ENCODE measurements at regions not wholly inside any gene's neighbourhood (a gene's known extent, or its start where the extent isn't known, plus 50 kb on each side); places are given as distances from the start of the nearest gene placed in this dataset.

DNA sequence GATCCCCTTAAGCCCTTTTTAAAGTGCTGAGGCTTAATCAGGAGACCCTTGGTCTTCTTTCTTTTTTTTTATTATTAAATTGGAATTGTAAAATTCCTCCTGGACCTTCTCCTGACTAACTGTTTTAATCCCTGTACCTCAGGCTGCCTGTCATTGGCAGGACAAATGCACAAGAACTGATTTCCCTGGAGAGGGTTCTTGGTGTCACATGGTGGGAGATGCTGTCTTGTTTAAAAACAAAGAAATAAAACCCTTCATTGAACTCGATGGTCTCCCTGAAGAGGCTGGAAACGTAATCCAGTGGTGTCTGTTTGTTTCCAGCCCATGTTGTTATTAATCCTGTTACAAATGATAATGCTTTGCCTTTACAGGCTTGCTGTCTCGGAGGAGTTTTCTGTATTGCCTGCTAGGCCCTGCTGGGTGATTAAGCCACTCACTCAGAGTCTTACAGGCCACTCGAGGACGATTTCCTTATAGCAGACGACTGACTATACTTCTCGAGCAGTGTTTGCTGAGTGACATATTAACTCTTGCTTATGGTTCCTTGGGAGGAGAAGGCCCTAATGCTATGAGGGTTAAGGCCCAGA, 100.5 kb upstream of the MGAT5 start:
- DNase-seq, result no peak

DNA sequence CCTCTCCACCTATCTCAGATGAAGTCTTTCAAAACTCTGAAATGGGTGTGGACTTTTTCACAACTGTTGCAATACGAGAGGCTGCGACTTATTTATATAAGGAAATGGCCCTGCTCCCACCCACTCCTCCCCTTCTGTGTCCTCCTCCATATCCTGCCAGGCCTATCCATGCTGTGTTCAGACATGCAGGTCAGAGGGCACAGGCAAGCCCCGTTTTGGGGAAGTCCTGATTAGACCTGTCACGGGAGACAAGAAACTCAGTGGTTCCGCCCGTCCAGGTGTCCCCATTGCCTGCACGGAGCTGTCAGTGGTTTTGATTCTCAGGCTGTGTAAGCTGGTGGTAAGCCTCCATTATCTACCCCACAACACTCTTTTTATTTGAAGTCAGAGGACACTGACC, 99.6 kb upstream of the MGAT5 start:
- DNase-seq, result no peak

DNA sequence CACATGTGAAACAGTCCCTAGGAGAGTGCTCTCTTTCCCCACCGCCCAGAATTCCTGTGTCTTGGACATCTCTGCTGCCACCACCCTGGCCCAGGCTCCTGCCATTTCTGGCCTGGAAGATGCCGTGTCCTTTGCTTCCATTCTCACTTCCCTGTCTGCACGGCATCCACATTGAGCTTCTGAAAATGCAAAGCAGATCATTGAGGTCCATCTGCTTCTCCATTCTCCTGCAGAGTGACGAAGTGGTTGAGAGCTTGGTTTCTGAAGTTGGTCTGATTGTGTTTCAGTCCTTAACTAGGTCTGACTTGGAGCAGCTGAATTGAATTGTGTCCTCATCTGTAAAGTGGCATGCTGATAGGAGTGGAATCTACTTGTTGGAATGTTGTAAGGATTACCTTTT, 98.7 kb upstream of the MGAT5 start:
- no peak for DNase-seq

DNA sequence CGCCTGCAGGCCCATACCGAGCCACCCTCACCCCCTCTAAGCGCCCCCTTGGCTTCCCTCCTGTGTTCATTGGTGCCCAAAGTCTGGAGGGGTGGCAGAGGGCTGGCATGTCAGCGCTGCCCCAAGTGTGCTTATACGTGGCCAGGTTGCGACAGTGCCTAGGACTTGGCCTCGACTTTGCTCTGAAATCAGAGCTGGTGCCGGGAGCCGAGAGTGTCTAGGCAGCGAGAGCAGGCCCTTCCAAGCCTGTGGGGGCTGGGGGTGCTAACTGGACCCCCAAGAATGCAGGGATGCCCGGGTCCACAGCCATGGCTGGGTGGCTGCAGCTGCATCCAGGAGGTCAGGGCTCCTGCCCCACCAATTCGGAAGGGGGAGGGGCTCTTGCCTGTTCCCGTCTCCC, 95.6 kb upstream of the MGAT5 start:
- DNase-seq, result no peak

DNA sequence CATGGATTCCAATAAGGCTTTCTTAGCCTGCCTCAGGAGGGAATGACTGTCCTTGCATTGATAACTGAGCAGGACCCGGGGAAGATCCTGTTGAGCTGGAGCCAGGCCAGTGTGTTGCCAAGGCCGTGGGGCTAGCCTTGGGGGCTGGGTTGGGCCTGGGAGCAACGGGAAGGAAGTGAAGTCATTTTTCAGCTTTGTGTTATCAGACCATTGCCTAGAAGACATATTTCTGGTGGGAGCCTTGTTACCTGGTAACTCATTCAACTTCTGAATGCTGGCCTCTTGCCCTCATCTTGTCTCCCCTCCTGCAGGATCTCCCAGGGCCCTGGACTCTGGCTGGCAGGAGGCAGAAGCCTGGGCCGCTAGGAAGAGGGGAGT, 92.7 kb upstream of the MGAT5 start:
- no peak for DNase-seq

DNA sequence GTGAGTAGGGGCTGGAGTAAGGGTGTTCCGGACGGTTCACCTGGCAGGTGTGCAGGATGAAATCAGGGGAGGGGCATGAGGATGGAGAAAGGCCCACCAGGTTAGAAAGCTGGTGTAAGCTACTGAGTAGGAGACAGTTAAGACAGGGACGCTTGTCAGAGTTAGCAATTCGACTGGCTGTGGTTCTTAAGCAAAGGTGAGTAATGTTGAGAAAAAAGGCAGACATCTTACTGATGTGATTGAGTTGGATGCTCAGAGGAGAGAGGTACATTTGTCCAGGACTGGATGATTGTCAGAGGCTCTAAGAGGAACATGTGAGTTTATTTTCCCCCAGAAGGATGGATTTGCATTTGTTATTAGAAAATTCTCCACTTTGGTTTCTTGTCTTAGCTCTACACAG, 90.5 kb upstream of the MGAT5 start:
- DNase-seq, result no peak

- DNase-seq, result no peak
Measured at GRCh38 chr2:134164306-134164705, 89.6 kb upstream of the MGAT5 start.

DNA sequence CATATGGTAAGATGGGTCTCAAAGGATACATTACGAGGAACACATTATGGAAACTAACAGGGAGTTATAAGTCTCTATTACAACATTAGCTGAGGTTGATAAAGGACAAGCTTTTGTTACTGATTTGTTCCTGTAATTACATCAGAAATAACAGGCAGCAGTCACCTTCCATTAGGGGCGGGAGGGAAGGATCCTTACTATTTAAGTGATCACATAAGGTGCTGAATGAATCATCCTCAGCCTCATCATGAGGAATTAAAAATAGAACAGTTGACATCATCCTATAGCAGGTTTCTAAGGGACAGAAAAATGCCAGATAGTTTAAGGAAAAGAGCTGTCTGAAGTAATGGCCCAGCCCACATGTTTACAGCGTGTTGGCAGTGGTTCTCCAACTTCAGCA, 86.9 kb upstream of the MGAT5 start:
- no peak for DNase-seq

DNA sequence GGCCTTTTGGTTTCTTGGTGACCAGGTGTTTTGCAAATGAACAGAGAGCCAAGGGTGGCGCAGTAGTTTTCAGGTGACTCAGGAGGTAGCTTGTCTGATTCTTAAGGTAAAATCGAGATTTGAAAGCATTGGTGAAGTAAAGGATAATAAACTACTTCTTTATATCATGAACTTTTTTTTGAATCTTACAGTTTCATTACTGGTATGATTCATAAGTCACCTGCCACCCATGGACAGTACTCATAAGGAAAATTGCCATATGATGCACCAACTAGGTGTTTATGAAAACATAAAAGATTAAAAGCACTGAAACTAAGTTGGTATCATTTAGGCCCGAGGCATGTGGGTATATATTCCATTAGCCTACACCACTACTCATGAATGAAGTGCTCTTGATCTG, 84.1 kb upstream of the MGAT5 start:
- DNase-seq, result no peak

DNA sequence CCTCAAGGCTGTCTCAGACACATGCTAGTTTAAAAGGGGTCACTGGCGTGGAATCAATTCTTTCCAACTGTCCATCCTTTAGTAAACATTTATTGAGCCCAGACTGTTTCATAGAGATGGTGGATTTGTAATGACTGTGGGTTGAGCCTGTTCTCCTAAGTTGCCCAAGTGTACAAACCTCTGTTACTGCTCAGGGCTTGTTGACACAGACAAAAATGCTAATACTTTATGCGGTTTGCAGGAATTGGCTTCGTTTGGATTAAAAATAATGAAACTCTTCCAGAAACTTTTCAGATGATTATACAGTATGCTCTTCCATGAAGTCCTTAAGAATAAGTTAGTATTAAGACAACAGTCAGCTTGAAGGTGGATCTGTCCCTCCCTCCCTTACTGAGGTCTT, 83.6 kb upstream of the MGAT5 start:
- DNase-seq, result no peak

DNA sequence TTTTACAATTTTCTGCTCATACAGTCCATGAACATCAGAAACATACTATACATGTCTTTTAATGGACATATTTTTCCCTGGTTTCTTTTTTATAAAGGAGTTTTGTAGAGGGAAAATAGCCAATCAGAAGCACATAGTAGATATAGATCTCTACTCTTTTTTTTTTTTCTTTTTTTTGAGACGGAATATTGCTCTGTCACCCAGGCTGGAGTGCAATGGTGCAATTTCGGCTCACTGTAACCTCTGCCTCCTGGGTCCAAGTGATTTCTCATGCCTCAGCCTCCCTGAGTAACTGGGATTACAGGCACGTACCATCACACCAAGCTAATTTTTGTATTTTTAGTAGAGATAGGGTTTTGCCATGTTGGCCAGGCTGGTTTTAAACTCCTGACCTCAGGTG, 83.2 kb upstream of the MGAT5 start:
- DNase-seq, result no peak

DNA sequence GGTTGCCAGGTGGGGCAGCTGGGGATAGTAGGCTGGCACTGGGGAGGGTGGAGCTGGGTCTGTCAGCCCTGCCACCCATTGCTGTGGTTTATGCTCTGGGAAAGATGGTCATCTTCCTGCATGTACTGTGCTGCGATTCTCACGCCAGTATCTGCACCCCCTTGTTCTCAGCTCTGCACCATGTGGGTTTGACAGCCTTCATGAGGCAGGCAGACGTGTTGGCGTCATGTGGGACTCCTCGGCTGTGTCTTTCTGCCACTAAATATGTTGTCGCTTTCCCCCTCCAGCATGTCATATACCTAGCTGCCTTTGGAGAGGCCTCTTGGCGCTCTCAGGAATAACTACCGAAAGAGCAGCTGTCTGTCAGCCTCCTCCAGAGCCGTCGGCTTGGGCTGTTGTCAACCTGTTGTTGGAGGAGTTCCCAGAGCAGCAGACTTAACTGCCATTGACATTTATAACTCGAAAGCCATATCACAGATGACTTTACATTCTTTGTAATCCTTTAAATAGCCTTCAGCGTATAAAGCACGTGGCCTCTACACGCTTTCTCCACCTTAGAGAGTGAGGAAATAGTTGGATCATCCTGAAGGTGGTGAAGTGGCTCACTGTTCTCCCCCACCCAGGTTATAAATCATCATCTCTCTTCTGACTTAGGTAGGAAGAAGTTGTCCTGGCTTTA, 80.4 kb upstream of the MGAT5 start:
- DNase-seq, result peak; percentile 32

GRCh38 chr2:134174711-134175110, 79.2 kb upstream of the MGAT5 start:
- no peak for DNase-seq

GRCh38 chr2:134175834-134176233, 78.0 kb upstream of the MGAT5 start:
- DNase-seq, result no peak

DNA sequence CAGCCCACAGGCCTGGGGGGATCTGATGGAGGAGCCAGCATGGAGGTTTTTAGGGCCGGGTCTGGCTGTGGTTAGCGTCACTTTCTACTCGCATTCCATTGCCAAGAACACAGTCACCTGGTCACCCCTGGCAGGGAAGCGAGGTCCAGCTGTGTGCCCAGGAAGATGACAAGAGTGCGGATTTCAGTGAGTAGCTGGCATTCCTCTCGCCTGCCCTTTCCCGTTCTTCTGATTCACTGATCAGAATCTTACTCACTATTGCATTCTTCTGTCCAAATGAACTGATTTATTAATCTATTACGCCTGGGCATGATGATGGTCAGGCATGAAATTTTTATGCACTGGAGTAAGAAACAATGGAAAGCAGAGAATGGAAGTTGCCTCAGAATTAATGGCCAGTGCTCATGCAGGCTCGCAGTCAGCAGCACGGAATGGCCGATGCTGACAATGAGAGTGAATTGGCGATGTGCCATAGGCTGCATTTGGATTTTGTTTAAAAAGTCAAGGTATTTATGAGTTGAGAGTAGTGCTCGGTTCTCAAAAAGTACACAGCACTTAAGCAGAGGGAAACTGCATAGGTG, 76.4 kb upstream of the MGAT5 start:
- DNase-seq, result peak; percentile 8

- DNase-seq, result no peak
Measured at GRCh38 chr2:134178138-134178877, 75.6 kb upstream of the MGAT5 start.

DNA sequence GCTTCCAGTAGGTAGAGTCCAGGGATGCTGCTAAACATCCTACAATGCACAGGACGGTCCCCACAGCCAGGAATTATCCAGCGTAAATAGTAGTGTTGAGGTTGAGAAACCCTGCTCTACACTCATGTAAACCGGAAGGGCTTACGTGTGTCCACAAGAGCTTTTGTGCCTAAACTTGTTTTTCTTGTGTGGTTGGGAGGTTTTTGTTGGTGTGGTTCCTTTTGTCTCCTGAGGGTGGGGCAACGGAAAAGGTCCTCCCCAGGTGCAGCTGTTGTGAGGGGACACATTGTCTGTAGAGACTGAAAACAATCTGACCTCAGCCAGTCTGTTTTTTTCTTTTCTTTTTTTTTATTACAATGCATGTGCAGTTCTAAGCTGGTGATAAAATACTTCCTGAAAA, 72.7 kb upstream of the MGAT5 start:
- no peak for DNase-seq

GRCh38 chr2:134183679-134184078, 70.2 kb upstream of the MGAT5 start:
- no peak for DNase-seq

- DNase-seq, result no peak
Measured at GRCh38 chr2:134185639-134186038, 68.2 kb upstream of the MGAT5 start.

DNA sequence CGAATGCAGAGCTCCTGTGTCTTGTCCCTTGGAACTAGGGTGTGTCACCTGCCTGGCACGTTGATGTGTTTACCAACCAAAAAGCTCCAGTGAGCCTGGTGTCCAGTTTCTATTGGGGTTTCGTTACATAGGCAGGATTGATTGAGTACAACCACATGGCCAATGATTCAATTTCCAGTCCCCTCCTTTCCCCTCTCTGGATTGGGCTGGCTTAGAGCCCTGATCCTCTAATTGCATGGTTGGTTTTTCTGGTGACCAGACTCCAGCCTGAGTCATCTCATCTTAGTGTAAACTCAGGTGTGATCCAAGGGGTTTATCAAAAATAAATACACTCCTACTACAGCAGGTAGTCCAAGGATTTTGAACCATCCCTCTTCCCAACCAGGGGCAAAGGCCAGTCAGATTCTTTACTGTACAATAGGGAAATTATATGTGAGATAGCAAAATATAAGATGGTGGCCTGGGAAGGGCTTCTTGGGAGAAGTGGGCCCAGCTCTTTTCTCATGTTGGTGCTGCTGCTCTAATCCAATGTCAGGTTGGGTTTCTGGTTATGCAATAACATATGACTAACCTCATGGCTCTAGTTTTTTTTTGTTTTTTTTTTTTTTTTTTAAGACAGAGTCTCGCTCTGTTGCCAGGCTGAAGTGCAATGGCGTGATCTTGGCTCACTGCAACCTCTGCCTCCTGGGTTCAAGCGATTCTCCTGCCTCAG, 64.7 kb upstream of the MGAT5 start:
- DNase-seq, result no peak

DNA sequence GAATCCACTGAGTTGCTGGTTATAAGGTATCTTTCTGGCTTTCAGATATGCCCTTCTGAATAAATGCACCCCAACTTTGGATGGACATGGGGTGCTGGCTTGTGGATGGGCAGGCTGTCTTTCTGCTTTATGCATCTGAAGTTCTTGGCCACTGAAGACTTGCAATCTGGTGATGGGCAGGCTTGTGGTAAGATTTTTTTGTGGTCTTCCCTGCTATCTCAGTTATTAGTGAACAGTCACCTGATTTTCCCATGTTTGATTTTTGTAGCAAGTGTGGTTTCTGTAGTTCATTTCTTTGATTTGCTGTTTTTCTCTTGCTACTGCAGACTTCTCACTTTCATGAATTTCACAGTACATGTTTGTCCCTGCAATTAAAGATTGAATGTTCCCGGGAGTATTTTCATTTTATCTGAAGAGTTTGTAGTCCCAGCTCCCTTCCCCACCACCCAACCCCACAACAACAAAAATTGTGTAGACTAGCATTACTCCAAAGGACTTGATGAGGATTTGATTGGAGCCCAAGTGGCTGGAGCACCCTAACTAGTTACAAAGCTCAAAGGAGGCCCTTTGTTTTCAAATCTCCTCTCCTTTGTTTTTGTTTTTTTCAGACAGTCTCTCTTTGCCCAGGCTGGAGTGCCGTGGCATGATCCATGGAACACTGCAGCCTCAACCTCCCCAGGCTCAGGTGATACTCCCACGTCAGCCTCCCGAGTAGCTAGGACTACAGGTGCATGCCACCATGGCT, 63.6 kb upstream of the MGAT5 start:
- DNase-seq, result no peak

GRCh38 chr2:134190807-134191203, 63.1 kb upstream of the MGAT5 start:
- DNase-seq, result no peak

GRCh38 chr2:134191835-134192234, 62.0 kb upstream of the MGAT5 start:
- no peak for DNase-seq

All from NCI-H1092 treated with DMSO at 0.1 percent for 48 hours (cell line).